Spinal cord (tissue), 9 donors: ENCODE measurements at regions not wholly inside any gene's neighbourhood (a gene's known extent, or its start where the extent isn't known, plus 50 kb on each side); places are given as distances from the start of the nearest gene placed in this dataset.

Experiments used
- DNase-seq, 6 donors: peaks; one replicate each; pipeline versions ENCODE4 v3.0.0 to v3.0.0-alpha.2; 2013 to 2015; ENCODE audit warnings: low spot score in 6 of 6, low read depth in 4 of 6
- H3K27ac ChIP-seq: one replicate; pipeline ENCODE4 v1.5.1; 2013; ENCODE audit warnings: low read depth, low read length, control low read depth
- H3K27me3 ChIP-seq: one replicate; pipeline ENCODE4 v1.6.1; 2013; ENCODE audit warnings: low read length; ENCODE audit not compliant: control insufficient read depth, insufficient read depth
- H3K36me3 ChIP-seq: one replicate; pipeline ENCODE4 v1.6.1; 2013; ENCODE audit warnings: low read length; ENCODE audit not compliant: control insufficient read depth, insufficient read depth
- H3K4me1 ChIP-seq: one replicate; pipeline ENCODE4 v1.6.1; 2013; ENCODE audit warnings: low read length; ENCODE audit not compliant: control insufficient read depth, insufficient read depth
- H3K4me3 ChIP-seq: one replicate; pipeline ENCODE4 v1.5.1; 2013; ENCODE audit warnings: low read depth, low read length, control low read depth
- H3K9me3 ChIP-seq: one replicate; pipeline ENCODE4 v1.6.1; 2013; ENCODE audit warnings: low read length; ENCODE audit not compliant: control insufficient read depth, insufficient read depth
- WGBS: methylation state at CpG from one replicate; pipeline ENCODE4 v1.1.5; 2013; ENCODE audit warnings: missing lambda C conversion rate; ENCODE audit not compliant: insufficient coverage; 5-methylcytosine and 5-hydroxymethylcytosine counted together
- donor health status: healthy.

- H3K36me3 ChIP-seq, result no peaks in the 10 kb centered on the region
- H3K27ac ChIP-seq, result no peak overlapping the region
- no peak for DNase-seq
- H3K4me1 ChIP-seq, result peaks cover 4% of the 10 kb centered on the region
- H3K9me3 ChIP-seq, result peaks cover 1% of the 10 kb centered on the region
- WGBS, result no CpG with 5 or more reads among the region's 1 CpG
- no peaks in the 10 kb centered on the region for H3K27me3 ChIP-seq
- H3K4me3 ChIP-seq, result no peak overlapping the region
Observed at GRCh38 chr9:27653246-27653645, 80.0 kb upstream of the C9orf72 start.

DNA sequence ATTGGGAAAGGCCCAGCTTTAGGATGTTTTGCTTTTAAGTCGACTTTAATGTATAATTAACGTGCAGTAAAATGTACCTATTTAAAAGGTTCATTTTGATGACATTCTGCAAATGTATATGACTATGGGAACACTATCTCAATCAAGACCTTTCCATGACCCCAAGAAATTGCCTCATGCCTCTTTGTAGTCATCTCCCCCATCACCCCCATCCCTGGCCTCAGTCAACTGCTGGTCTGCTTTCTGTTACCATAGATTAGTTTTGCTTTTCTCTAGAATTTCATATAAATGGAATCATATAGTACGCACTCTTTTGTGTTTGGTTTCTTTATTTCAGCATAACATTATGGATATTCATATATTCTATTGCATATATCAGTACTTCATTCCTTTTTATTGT lies 80.7 kb upstream of the C9orf72 start:
- no peaks in the 10 kb centered on the region for H3K36me3 ChIP-seq
- H3K9me3 ChIP-seq, result no peaks in the 10 kb centered on the region
- DNase-seq, result no peak
- no peaks in the 10 kb centered on the region for H3K27me3 ChIP-seq
- H3K4me1 ChIP-seq, result peaks cover 4% of the 10 kb centered on the region
- no CpG with 5 or more reads among the region's 3 CpGs for WGBS
- H3K27ac ChIP-seq, result no peak overlapping the region
- H3K4me3 ChIP-seq, result no peak overlapping the region

GRCh38 chr9:27654629-27655285 lies 81.5 kb upstream of the C9orf72 start:
- peaks cover 4% of the 10 kb centered on the region for H3K4me1 ChIP-seq
- DNase-seq, result no peak
- H3K4me3 ChIP-seq, result no peak overlapping the region
- no peaks in the 10 kb centered on the region for H3K36me3 ChIP-seq
- WGBS, result 69% methylated on average over 14 of the region's 17 CpGs
- no peak overlapping the region for H3K27ac ChIP-seq
- H3K9me3 ChIP-seq, result no peaks in the 10 kb centered on the region
- no peaks in the 10 kb centered on the region for H3K27me3 ChIP-seq

DNA sequence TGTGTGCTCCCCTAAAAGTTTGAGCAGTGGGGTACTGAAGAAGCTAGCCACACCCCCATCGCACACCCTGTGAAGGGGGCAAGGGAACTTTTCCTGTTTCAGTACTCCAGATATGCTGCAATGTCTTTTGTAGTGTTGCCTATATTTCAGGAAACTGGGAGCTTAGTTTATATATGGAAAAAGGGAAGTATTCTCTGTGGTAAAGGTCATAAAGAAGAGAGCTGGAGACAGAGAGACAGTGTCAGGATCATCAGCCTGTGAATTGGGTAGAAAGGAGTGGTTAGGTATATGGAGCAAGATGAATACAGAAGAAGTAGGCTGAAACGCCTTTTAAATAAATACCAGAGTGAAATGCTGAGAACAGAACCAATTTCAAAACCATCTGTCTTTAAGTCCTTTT lies 82.2 kb upstream of the C9orf72 start:
- Histone ChIP-seq H3K27ac (no peak overlapping the region), H3K9me3 (no peaks in the 10 kb centered on the region), H3K4me3 (no peak overlapping the region), H3K27me3 (no peaks in the 10 kb centered on the region), H3K4me1 (peaks cover 4% of the 10 kb centered on the region), H3K36me3 (no peaks in the 10 kb centered on the region)
- WGBS, result 100% methylated on average over 1 of the region's 2 CpGs
- no peak for DNase-seq

- Histone ChIP-seq H3K27ac (no peak overlapping the region), H3K4me1 (peaks cover 4% of the 10 kb centered on the region), H3K9me3 (no peaks in the 10 kb centered on the region), H3K27me3 (no peaks in the 10 kb centered on the region), H3K36me3 (no peaks in the 10 kb centered on the region), H3K4me3 (no peak overlapping the region)
- DNase-seq, result peak in 1 of 6 donors; percentile 67
- WGBS, result 86% methylated on average over 1 of the region's 4 CpGs
Observed at GRCh38 chr9:27659001-27659400, 85.7 kb upstream of the C9orf72 start.

DNA sequence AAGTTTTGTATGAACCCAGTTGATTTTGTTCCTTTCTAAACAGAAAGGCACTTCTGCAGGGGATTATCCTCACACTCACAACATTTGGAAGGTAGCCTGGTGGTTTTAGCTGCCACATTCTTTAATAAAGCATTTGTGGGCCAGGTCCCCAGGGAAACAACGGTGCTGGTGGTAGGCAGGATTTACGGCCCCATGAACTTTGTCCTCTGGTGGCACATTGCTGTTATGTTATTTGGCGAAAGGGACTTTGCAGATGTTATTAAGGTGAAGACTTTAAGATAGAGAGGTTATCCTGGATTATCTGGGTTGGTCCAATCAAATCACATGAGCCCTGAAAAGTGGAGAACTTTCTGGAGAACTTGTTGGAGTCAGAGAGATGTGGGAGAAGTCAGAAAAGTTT lies 86.3 kb upstream of the C9orf72 start:
- Histone ChIP-seq H3K4me3 (no peak overlapping the region), H3K27me3 (no peaks in the 10 kb centered on the region), H3K36me3 (no peaks in the 10 kb centered on the region), H3K9me3 (no peaks in the 10 kb centered on the region), H3K4me1 (peaks cover 4% of the 10 kb centered on the region), H3K27ac (no peak overlapping the region)
- no peak for DNase-seq
- WGBS, result 62% methylated on average over 3 of the region's 3 CpGs

- H3K9me3 ChIP-seq, result no peaks in the 10 kb centered on the region
- 20% methylated on average over 1 of the region's 4 CpGs for WGBS
- no peaks in the 10 kb centered on the region for H3K4me1 ChIP-seq
- H3K4me3 ChIP-seq, result no peak overlapping the region
- DNase-seq, result no peak
- H3K27me3 ChIP-seq, result no peaks in the 10 kb centered on the region
- no peak overlapping the region for H3K27ac ChIP-seq
- H3K36me3 ChIP-seq, result no peaks in the 10 kb centered on the region
Observed at GRCh38 chr9:27660148-27660547, 86.9 kb upstream of the C9orf72 start.

- H3K4me3 ChIP-seq, result no peak overlapping the region
- 100% methylated on average over 1 of the region's 5 CpGs for WGBS
- DNase-seq, result no peak
- no peaks in the 10 kb centered on the region for H3K4me1 ChIP-seq
- no peaks in the 10 kb centered on the region for H3K9me3 ChIP-seq
- no peaks in the 10 kb centered on the region for H3K36me3 ChIP-seq
- no peaks in the 10 kb centered on the region for H3K27me3 ChIP-seq
- H3K27ac ChIP-seq, result no peak overlapping the region
Observed at GRCh38 chr9:27663526-27663925, 90.2 kb upstream of the C9orf72 start.

GRCh38 chr9:27664121-27664779 lies 91.0 kb upstream of the C9orf72 start:
- DNase-seq, result no peak
- Histone ChIP-seq H3K27me3 (no peaks in the 10 kb centered on the region), H3K4me3 (no peak overlapping the region), H3K4me1 (no peaks in the 10 kb centered on the region), H3K27ac (no peak overlapping the region), H3K9me3 (no peaks in the 10 kb centered on the region), H3K36me3 (no peaks in the 10 kb centered on the region)
- WGBS, result 81% methylated on average over 4 of the region's 7 CpGs

DNA sequence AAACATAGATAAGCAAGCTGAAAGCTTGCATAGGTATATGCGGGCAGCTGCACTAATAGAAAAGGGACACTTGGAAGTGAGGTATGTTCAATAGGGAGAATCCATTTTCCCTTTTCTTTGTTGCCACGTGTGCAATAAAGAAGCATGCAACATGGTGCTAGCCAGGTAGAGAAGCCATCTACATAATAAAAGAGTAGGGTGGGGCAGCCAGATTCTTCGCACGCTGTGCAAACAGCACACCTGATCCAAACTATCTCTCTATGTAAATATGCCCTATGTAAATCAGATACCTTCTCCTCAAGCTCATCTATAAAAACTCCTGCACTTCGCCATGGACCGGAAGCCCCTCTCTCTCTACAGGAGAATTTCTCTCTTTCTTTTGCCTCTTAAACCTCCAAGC lies 91.9 kb upstream of the C9orf72 start:
- no peaks in the 10 kb centered on the region for H3K27me3 ChIP-seq
- H3K9me3 ChIP-seq, result no peaks in the 10 kb centered on the region
- 100% methylated on average over 1 of the region's 6 CpGs for WGBS
- H3K27ac ChIP-seq, result no peak overlapping the region
- no peaks in the 10 kb centered on the region for H3K36me3 ChIP-seq
- H3K4me3 ChIP-seq, result no peak overlapping the region
- H3K4me1 ChIP-seq, result no peaks in the 10 kb centered on the region
- no peak for DNase-seq
